ENCODE measurements at regions not wholly inside any gene's neighbourhood (a gene's known extent, or its start where the extent isn't known, plus 50 kb on each side); places are given as distances from the start of the nearest gene placed in this dataset.

DNA sequence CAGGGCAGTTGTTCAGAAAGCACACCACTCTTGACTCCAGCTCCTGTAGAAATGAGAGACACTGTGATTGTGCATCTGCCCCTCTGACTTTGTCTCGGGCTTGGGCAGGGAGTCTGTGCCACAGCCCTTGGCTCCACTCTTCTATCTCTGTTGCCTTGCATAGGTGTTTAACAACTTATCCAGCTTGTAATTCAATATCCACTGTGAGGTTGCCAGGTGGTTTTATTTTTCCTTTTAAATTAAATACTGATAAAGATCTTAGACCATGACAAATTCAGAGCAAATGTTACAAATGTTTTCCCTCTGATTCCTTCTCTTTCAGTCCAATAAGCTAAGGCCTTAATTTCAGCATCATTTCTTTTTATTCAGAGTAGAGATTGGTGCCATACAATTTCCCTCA is 421.7 kb downstream of the STK39 start:
- no peak for TF ChIP-seq CTCF (IDR thresholded peaks at IDR 0.05)

GRCh38 chr2:167822690-167823465 is 424.5 kb downstream of the STK39 start:
- TF ChIP-seq CTCF (IDR thresholded peaks at IDR 0.05): no peak

DNA sequence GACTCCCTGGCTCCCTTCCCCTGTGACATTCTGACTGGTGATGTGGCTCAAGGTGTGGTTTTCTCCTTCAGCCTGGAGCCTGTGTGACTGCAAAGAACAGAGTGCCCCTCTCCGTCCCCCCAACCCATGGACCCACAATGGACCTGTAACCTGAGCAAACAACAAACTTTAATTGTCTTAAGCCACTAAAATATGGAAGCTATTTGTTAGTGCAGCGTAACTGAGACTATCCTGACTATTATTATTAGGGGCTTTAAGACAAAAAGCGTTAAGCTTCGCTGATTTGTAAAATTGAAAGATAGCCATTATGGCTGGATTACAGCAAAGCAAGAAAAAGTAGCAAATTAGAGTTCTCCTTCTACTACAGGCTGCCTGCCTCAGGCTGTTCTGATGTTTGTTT is 426.9 kb downstream of the STK39 start:
- TF ChIP-seq CTCF (IDR thresholded peaks at IDR 0.05): no peak

- no peak for TF ChIP-seq CTCF (IDR thresholded peaks at IDR 0.05)
Measured at GRCh38 chr2:167818521-167818920, 428.9 kb downstream of the STK39 start.

- no peak for TF ChIP-seq CTCF (IDR thresholded peaks at IDR 0.05)
Measured at GRCh38 chr2:167817908-167818307, 429.5 kb downstream of the STK39 start.

- no peak for TF ChIP-seq CTCF (IDR thresholded peaks at IDR 0.05)
Measured at GRCh38 chr2:167817422-167817821, 430.0 kb downstream of the STK39 start.

- no peak for TF ChIP-seq CTCF (IDR thresholded peaks at IDR 0.05)
Measured at GRCh38 chr2:167816874-167817290, 430.5 kb downstream of the STK39 start.
